Stomach (tissue), 4 donors: ENCODE measurements at regions not wholly inside any gene's neighbourhood (a gene's known extent, or its start where the extent isn't known, plus 50 kb on each side); places are given as distances from the start of the nearest gene placed in this dataset.

Experiments
- EP300 ChIP-seq: sonication (generic); formaldehyde crosslinking; IDR thresholded peaks from one replicate; pipeline ENCODE4 v1.6.1; 2017; ENCODE audit warnings: antibody characterized with exemption
- POLR2A ChIP-seq, 4 donors: fragments of 450-650 bp; IDR thresholded peaks; one replicate each; pipeline ENCODE4 v1.6.1; 2016; ENCODE audit warnings: antibody characterized with exemption in 4 of 4, control low read depth in 2 of 4, mild to moderate bottlenecking in 1 of 4, moderate library complexity in 1 of 4
- POLR2AphosphoS5 ChIP-seq, 3 donors: sonication (generic); formaldehyde crosslinking; IDR thresholded peaks; one replicate each; pipeline ENCODE4 v1.6.1; 2016; ENCODE audit warnings: antibody characterized with exemption in 3 of 3
- TF ChIP-seq, protein P1 (sequence below), 7 experiments: fragments of 450-650 bp in 4 of 7; fragments of 200-600 bp in 3 of 7; sonication (generic) in 3 of 7; IDR thresholded peaks; one replicate each; pipeline ENCODE4 v1.5.1; 2016 to 2019; ENCODE audit warnings: antibody characterized with exemption in 7 of 7, control low read depth in 2 of 7, mild to moderate bottlenecking in 1 of 7

DNA sequence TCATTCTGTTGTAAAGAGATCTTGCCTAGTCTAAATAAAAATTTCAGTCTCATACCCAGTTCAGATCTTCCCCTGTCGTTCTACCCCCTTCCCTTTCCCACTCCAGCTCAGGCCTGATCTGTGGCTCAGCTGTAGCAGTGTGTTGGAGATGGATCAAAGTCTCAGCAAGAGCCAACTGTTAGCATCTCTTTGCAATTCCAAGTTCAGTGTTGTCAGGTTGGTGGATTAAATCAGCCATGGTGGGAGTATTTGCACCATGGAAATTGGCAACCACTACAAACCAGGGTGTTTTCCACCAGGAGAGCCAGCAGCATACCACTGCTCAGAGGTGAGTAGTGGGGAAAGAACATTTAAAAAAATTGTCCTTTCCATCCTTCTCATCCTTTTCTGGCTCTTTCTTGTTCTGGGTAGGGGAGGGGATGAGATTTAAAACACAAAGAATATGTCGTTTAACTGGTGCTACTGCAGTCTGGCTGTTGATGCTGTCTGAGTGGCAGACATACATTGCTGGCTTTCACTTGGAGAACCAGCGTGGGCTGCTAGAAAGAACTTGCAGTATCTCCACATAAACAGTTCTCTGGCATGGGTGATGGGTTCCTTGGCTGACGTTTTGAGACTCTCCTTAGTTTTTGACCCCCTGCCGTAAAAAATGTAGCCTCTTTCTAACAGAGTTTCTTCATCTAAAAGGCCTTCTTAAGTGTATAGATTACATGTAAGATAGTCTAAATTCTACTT is 514.1 kb downstream of the RAB38 start:
- TF ChIP-seq POLR2A (IDR thresholded peaks at IDR 0.05) (no peak), POLR2AphosphoS5 (IDR thresholded peaks at IDR 0.05) (no peak), EP300 (no peak)
- TF ChIP-seq, protein P1, sequence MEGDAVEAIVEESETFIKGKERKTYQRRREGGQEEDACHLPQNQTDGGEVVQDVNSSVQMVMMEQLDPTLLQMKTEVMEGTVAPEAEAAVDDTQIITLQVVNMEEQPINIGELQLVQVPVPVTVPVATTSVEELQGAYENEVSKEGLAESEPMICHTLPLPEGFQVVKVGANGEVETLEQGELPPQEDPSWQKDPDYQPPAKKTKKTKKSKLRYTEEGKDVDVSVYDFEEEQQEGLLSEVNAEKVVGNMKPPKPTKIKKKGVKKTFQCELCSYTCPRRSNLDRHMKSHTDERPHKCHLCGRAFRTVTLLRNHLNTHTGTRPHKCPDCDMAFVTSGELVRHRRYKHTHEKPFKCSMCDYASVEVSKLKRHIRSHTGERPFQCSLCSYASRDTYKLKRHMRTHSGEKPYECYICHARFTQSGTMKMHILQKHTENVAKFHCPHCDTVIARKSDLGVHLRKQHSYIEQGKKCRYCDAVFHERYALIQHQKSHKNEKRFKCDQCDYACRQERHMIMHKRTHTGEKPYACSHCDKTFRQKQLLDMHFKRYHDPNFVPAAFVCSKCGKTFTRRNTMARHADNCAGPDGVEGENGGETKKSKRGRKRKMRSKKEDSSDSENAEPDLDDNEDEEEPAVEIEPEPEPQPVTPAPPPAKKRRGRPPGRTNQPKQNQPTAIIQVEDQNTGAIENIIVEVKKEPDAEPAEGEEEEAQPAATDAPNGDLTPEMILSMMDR (IDR thresholded peaks at IDR 0.05), result no peak
